HS-5 (cell line): ENCODE measurements at regions not wholly inside any gene's neighbourhood (a gene's known extent, or its start where the extent isn't known, plus 50 kb on each side); places are given as distances from the start of the nearest gene placed in this dataset.

Experiments used
- DNase-seq: peaks from one replicate; pipeline ENCODE4 v3.0.0-alpha.2; 2012; ENCODE audit warnings: low read depth

- DNase-seq, result no peak
Measured at GRCh38 chr6:133697185-133697584, 191.7 kb upstream of the TCF21 start.

DNA sequence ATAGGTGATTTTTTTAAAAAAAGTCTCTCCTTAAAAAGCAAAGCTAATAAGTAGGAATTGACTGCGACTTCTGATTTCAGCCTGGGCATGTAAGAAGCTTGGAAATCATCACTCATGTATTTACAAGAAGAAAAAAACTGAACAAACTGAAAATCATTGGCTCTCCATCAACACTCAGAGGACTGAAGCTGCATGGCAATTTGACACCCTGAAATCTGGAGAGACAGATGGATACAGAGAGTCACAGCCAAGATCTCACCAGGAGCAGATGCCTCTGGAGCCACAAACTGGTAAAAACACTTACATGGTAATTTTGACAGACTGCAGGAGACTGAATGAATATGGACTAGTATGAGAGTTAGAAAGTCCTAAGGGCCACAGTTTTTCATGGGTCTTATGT is 191.2 kb upstream of the TCF21 start:
- DNase-seq, result no peak

DNA sequence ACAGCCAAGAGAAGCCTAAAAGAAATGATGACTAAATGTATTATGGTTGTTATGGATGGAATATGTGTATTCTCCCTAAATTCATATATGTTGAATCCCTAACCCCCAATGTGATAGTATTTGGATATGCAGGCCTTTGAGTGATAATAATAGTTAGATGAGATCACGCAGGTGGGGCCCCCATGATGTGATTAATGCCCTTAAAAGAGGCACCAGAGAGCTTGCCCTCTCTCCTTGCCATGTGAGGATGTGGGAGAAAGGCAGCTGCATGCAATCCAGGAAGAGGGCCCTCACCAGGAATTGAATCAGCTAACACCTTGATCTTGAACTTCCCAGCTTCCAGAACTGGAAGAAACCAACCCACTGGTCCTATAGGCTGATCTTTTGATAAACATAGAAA is 190.6 kb upstream of the TCF21 start:
- DNase-seq, result no peak

DNA sequence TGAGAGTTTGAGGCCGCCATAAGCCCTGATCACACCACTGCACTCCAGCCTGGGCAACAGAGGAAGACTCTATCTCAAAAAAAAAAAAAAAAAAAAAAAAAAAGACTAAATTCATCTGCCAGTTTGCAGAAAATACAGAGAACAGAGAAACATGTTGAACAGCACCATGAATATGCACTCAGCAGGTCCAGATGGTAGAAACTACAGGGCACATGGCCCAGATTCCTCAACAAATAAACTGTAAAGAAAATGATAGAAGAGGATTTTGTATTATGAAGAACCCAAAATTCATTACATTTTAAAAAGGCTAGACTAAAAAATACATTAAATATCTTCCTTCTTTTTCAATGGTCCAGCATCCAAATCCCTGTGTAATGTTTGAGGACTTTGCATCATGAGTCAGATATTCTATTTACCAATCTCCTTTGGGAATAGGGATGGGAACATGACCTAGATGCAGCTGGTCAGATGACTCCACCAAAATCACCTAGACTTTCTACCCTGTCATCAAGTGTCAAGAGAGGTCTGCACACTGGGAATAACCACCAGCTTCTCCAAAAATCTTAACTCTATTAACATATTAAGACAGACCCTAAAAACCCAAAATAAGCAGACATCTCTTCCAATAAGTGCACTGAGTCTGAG is 189.1 kb upstream of the TCF21 start:
- peak; percentile 8 for DNase-seq

DNA sequence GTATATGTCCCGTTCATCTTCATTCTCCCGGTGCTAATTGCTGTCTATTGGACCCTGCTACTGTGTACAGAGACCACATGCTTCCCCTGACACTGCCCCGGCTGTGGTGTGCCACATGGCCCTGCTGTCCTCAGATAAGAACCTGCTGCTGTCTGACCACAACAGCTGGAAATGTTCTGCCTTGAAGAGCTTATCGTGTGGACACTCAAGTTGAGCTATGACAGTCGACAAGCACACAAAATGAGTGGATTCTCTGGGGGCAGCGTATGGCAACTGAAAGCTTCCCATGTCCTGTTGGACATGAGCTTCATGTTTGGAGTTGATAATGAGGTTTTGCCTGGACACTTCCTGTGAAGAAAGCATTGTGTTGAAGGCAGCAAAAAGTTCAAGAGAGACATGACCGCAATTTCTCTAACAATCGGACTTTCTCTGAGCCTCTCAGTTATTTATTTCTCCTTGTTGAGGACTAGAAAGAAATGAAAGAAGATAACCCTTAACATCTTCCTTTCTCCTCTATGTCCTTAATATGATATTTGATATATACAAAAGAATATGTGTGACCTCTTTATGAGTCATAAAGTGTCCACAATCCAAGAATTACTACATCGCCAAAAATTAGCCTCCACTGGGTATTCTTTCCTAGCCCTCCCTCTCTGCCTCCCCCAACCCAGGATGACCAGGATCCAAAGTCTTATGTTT is 187.1 kb upstream of the TCF21 start:
- DNase-seq, result no peak

GRCh38 chr6:133704371-133704770 is 184.5 kb upstream of the TCF21 start:
- DNase-seq, result no peak

GRCh38 chr6:133705066-133705465 is 183.8 kb upstream of the TCF21 start:
- peak; percentile 78 for DNase-seq

DNA sequence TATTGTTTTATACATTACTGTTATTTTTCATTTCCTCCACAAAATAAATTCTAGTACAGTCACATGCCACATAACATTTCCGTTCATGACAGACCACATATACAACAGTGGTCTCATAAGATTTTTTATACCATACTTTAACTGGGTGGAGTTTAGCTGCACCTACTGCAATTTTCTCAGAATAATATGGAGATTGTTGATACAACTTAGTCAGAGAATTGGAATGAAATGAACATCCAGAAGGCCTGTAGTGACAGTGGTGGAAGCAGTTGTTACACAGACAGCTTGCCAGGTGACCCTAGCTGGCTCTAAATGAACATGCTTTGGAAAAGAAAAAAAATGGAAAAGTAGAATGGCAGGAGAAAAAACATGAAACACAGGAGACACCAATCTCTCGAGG is 183.2 kb upstream of the TCF21 start:
- peak; percentile 60 for DNase-seq

GRCh38 chr6:133707456-133707855 is 181.5 kb upstream of the TCF21 start:
- DNase-seq, result peak; percentile 81

DNA sequence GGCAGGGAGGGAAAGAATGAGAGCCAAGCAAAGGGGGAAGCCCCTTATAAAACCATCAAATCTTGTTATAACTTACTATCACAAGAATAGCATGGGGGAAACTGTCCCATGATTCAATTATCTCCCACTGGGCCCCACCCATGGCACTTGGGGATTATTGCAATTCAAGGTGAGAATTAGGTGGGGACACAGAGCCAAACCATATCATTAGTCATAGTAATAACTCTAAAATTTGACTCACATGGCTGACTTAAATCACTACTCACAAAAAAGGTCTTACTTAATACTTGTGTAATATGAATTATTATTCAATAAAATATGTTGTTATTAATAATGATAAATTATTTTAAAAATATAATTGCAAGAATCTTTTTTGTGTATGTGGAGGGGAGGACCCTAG is 178.1 kb upstream of the TCF21 start:
- no peak for DNase-seq

DNA sequence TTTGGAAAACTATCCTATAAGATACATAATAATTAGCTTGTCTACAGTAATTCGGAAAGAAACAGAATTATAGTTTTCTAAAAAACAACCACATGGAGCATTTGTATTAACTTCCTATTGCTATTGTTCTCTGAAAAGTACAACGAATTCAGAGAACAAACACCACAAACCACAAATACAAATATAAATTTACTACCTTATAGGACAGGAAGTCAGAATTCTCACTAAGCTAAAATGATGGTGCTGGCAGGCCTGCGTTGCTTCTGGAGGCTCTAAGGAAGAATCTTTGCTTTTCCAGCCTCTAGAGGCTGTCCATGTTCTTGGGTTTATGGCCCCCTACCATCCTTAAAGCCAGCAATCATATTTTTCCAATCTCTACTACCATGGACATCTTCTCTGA is 173.6 kb upstream of the TCF21 start:
- DNase-seq, result no peak

- DNase-seq, result peak; percentile 87
Measured at GRCh38 chr6:133724726-133725125, 164.2 kb upstream of the TCF21 start.

DNA sequence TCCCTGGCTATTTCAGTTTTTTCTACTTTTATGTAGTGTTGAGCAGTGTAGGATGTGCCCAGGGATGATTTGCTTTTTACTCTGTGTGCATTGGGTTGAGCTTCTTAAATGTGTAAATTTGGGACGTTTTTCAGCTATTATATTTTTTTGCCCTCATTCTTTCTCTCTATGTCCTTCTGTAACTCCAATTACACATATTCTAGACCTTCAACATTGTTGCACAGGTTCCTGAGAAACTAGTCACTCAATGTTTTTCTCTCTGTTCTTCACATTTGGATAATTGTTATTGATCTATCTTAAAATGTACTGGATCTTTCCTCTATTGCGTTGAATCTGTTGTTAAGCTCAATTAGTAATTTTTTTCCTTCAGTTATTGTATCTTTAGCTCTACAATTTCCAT is 162.7 kb upstream of the TCF21 start:
- no peak for DNase-seq

- DNase-seq, result no peak
Measured at GRCh38 chr6:133730881-133731280, 158.0 kb upstream of the TCF21 start.

GRCh38 chr6:133740218-133740617 is 148.7 kb upstream of the TCF21 start:
- DNase-seq, result no peak

DNA sequence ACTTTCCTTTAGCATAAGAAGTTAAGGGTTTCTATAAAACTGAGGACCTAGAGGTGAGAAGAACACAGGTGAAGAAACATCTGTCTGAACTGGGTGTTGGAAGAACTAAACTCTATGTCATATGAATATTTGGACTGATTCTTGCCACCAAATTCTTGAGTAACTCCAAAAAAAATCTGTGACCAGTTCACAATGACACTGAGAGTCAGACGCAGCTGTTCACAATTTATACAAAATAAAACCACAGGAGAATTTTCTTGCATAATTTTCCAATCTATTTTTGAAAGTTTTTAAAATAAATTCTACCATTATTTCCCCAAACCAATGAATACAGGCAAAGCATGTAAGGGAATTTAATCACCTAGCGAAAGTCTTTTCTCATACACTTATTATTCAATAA is 148.1 kb upstream of the TCF21 start:
- DNase-seq, result no peak

DNA sequence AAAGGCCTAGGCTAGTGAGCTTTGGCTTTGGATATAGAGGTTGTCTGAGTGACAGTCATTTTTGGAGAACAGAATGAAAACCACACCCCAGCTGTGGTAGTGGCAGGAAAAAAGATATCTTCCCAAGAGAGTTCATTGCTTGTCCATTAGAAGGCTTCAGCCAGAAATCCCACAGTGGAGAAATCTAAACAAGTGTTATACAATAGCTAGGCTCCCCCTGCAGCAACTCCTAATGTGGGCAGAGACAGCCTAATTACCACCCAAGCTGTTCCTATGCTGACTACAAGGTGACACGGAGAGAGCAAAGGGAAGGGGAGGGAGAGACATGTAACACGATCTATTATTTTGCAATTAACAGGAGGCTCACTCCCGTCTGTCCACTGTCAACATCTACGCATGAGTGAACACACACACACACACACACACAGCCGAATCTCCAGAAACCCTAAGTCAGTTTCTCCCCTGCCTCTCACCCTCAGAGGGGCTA is 147.5 kb upstream of the TCF21 start:
- DNase-seq, result no peak

DNA sequence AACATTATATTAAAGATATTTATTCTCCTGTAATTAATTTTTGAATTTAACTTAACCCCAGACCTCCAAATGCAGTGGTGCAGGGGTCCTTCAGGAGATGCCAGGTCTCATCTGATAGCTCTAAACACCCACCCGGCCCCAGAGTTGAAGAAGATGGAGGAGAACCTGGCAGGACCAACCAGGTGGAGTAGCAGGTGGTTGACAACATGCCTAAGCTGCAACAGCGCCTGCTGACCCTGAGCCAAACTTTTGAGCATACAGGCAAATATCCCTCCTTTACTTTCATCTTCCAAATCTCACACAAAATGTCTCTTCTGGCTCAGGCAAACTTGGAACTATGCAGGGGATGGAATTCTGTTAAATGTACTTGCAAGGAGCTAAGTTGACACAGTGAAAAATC is 145.3 kb upstream of the TCF21 start:
- no peak for DNase-seq

- DNase-seq, result no peak
Measured at GRCh38 chr6:133746417-133746770, 142.5 kb upstream of the TCF21 start.

DNA sequence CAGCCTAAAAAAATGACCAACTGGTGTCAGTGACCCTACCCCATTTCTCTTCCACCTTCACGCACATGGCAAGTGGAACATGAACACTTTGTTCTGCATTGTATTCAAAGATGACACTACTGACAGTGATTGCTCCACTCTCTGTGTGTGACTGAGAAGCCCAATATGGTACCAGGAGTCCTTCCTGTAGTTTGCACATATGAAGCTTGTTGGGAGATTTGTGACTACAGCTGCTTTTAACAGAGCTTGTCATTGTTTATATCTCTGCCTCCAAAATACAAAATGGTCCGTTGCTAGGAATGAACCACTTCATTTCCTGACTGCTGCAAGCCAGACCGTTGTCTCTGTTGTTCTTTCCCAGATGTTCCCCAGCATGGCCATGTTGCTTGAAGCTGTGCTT is 140.3 kb upstream of the TCF21 start:
- no peak for DNase-seq

- no peak for DNase-seq
Measured at GRCh38 chr6:133749427-133749826, 139.5 kb upstream of the TCF21 start.

- DNase-seq, result no peak
Measured at GRCh38 chr6:133752129-133752528, 136.8 kb upstream of the TCF21 start.

- DNase-seq, result no peak
Measured at GRCh38 chr6:133753756-133754155, 135.2 kb upstream of the TCF21 start.

DNA sequence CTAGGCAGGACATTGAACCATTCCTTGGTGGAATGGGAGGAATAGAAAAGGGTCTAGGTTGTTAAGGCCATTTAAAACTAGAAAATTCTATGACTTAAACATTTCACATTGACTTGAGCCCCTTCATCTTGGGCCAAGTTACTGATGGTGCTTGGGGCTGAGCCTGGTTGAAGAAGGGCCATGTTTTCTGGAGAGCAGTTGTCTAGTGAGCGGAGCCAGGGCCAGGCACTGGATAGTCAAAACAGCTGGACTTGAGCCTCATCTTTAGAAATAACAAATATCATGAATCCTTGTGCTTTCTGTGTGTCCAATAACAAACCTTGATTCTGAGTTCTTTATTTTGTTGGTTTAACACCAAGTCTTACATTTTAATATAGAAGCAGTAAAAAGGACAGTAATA is 134.6 kb upstream of the TCF21 start:
- DNase-seq, result no peak
